ENCODE measurements at regions not wholly inside any gene's neighbourhood (a gene's known extent, or its start where the extent isn't known, plus 50 kb on each side); places are given as distances from the start of the nearest gene placed in this dataset.

GRCh38 chr5:136805466-136805865 lies 440.1 kb upstream of the TRPC7 start:
- no peak for TF ChIP-seq RAD21 (conservative IDR thresholded peaks at IDR 0.05)
- TF ChIP-seq EP300 (conservative IDR thresholded peaks at IDR 0.05; ENCODE audit: poor library complexity, severe bottlenecking): no peak
- no peak for TF ChIP-seq MXI1 (conservative IDR thresholded peaks at IDR 0.05; ENCODE audit: poor library complexity, severe bottlenecking)
- TF ChIP-seq CTCF (IDR thresholded peaks at IDR 0.05; ENCODE audit: poor library complexity, severe bottlenecking): no peak
- TF ChIP-seq EZH2 (IDR thresholded peaks at IDR 0.05; ENCODE audit: borderline replicate concordance, insufficient read depth, low read length, poor library complexity, severe bottlenecking): no peak
- TF ChIP-seq REST (IDR thresholded peaks at IDR 0.05; ENCODE audit: borderline replicate concordance): no peak

Measured in neural cell (in vitro differentiated cells).